HK-2 (cell line): ENCODE measurements at regions not wholly inside any gene's neighbourhood (a gene's known extent, or its start where the extent isn't known, plus 50 kb on each side); places are given as distances from the start of the nearest gene placed in this dataset.

Experiments used
- DNase-seq: peaks from one replicate; pipeline ENCODE4 v3.0.0-alpha.2; 2018; ENCODE audit not compliant: unreplicated experiment

- DNase-seq: no peak
These were observed 455.0 kb upstream of the TMPO start for GRCh38 chr12:98060411-98060810.

- no peak for DNase-seq
These were observed 452.7 kb upstream of the TMPO start for GRCh38 chr12:98062464-98063245.

GRCh38 chr12:98064501-98064900 is 450.9 kb upstream of the TMPO start:
- DNase-seq: no peak

GRCh38 chr12:98067795-98068194 is 447.6 kb upstream of the TMPO start:
- DNase-seq: no peak

GRCh38 chr12:98073610-98074009 is 441.8 kb upstream of the TMPO start:
- DNase-seq: no peak

GRCh38 chr12:98074286-98074685 is 441.1 kb upstream of the TMPO start:
- no peak for DNase-seq

GRCh38 chr12:98084391-98084790 is 431.0 kb upstream of the TMPO start:
- DNase-seq: no peak

GRCh38 chr12:98085046-98085755 is 430.2 kb upstream of the TMPO start:
- no peak for DNase-seq

GRCh38 chr12:98090731-98091130 is 424.7 kb upstream of the TMPO start:
- no peak for DNase-seq

GRCh38 chr12:98096436-98096835 is 419.0 kb upstream of the TMPO start:
- DNase-seq: no peak

GRCh38 chr12:98106031-98106683 is 409.2 kb upstream of the TMPO start:
- DNase-seq: no peak

GRCh38 chr12:98109266-98109665 is 406.1 kb upstream of the TMPO start:
- no peak for DNase-seq

GRCh38 chr12:98110536-98110935 is 404.9 kb upstream of the TMPO start:
- DNase-seq: no peak

GRCh38 chr12:98113548-98113947 is 401.8 kb upstream of the TMPO start:
- DNase-seq: no peak

GRCh38 chr12:98121963-98122362 is 393.4 kb upstream of the TMPO start:
- no peak for DNase-seq

- DNase-seq: no peak
These were observed 392.3 kb upstream of the TMPO start for GRCh38 chr12:98123021-98123461.

- no peak for DNase-seq
These were observed 388.6 kb upstream of the TMPO start for GRCh38 chr12:98126637-98127335.

GRCh38 chr12:98127336-98127679 is 388.1 kb upstream of the TMPO start:
- DNase-seq: no peak

- no peak for DNase-seq
These were observed 387.5 kb upstream of the TMPO start for GRCh38 chr12:98127854-98128253.

- no peak for DNase-seq
These were observed 378.8 kb upstream of the TMPO start for GRCh38 chr12:98136544-98136943.

- DNase-seq: no peak
These were observed 378.1 kb upstream of the TMPO start for GRCh38 chr12:98137278-98137677.

GRCh38 chr12:98144953-98145352 is 370.4 kb upstream of the TMPO start:
- no peak for DNase-seq
